ENCODE measurements at regions not wholly inside any gene's neighbourhood (a gene's known extent, or its start where the extent isn't known, plus 50 kb on each side); places are given as distances from the start of the nearest gene placed in this dataset.

DNA sequence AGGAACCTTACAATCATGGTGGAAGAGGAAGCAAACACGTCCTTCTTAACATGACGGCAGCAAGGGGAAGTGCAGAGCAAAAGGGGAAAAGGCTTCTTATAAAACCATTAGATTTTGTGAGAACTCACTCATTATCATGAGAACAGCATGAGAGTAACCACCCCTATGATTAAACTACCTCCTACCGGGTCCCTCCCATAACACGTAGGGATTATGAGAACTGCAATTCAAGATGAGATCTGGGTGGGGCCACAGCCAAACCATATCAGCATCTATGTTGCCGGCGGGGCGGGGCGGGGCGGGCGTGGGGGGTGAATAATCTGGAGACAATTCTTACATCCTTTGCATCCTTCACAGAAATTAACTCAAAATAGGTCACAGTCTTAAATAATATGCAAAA lies 58.8 kb upstream of the GFPT2 start:
- H3K9me3 ChIP-seq, result no peaks in the 10 kb centered on the region
- no peaks in the 10 kb centered on the region for H3K27me3 ChIP-seq
- TF ChIP-seq POLR2A (IDR thresholded peaks at IDR 0.05), result no peak
- TF ChIP-seq, protein P1, sequence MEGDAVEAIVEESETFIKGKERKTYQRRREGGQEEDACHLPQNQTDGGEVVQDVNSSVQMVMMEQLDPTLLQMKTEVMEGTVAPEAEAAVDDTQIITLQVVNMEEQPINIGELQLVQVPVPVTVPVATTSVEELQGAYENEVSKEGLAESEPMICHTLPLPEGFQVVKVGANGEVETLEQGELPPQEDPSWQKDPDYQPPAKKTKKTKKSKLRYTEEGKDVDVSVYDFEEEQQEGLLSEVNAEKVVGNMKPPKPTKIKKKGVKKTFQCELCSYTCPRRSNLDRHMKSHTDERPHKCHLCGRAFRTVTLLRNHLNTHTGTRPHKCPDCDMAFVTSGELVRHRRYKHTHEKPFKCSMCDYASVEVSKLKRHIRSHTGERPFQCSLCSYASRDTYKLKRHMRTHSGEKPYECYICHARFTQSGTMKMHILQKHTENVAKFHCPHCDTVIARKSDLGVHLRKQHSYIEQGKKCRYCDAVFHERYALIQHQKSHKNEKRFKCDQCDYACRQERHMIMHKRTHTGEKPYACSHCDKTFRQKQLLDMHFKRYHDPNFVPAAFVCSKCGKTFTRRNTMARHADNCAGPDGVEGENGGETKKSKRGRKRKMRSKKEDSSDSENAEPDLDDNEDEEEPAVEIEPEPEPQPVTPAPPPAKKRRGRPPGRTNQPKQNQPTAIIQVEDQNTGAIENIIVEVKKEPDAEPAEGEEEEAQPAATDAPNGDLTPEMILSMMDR (IDR thresholded peaks at IDR 0.05 in 4 of 5, conservative IDR thresholded peaks at IDR 0.05 in 1 of 5), result no peak
- ATAC-seq (no peak), DNase-seq (no peak)
- in situ Hi-C loops (cut with MboI; ENCODE audit: low sequenced_read_pairs in 4 of 4) (no loop called here), intact Hi-C loops (cut with DNase I; ENCODE audit: low total_unique reads) (no loop called here)
- H3K4me3 ChIP-seq, result no peak overlapping the region
- no peak overlapping the region for H3K27ac ChIP-seq
- H3K4me1 ChIP-seq, result no peaks in the 10 kb centered on the region
- no peaks in the 10 kb centered on the region for H3K36me3 ChIP-seq

DNA sequence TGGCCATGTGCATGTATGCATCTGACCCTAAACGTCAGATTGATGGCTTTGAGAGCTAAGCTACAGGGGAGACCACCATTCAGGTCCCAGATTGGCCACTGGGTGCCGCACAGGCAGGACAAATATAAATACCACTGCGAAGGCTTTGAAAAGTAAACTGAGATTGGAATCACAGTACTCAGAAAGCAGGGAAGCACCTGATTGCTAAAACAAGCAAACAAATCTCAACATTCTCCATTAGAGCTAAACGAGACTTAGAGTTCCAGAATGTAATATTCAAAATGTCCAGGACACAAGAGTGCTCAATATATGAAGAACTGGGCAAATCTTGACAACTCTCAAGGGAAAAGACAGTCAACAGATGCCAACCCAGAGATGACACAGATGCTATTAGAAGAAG lies 61.0 kb upstream of the GFPT2 start:
- Histone ChIP-seq H3K9me3 (no peaks in the 10 kb centered on the region), H3K27me3 (no peaks in the 10 kb centered on the region), H3K27ac (no peak overlapping the region), H3K4me3 (no peak overlapping the region), H3K4me1 (no peaks in the 10 kb centered on the region), H3K36me3 (no peaks in the 10 kb centered on the region)
- ATAC-seq, result no peak
- intact Hi-C loops (cut with DNase I; ENCODE audit: low total_unique reads), result no loop called here
- no peak for TF ChIP-seq POLR2A (IDR thresholded peaks at IDR 0.05)
- TF ChIP-seq, protein P1 (IDR thresholded peaks at IDR 0.05 in 4 of 5, conservative IDR thresholded peaks at IDR 0.05 in 1 of 5), result no peak
- in situ Hi-C loops (cut with MboI; ENCODE audit: low sequenced_read_pairs in 4 of 4), result no loop called here
- no peak for DNase-seq

DNA sequence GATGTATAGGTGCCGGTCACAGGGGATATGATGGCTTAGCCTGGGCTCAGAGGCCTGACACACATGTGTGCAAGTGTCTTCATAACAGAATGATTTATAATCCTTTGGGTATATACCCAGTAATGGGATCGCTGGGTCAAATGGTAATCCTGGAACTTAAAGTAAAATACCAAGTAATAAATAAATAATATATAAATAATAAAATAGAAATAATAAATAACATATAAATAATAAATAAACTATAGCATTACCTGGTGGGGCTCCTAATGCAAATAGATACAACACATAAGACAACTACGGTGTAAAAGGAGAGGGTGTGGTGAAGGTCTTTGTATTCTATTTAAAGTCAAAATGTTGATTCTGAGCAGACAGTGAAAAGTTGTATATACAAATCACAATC lies 68.5 kb upstream of the GFPT2 start:
- in situ Hi-C loops (cut with MboI; ENCODE audit: low sequenced_read_pairs in 4 of 4) (no loop called here), intact Hi-C loops (cut with DNase I; ENCODE audit: low total_unique reads) (no loop called here)
- Histone ChIP-seq H3K4me1 (no peaks in the 10 kb centered on the region), H3K4me3 (no peak overlapping the region), H3K27me3 (no peaks in the 10 kb centered on the region), H3K36me3 (no peaks in the 10 kb centered on the region), H3K27ac (no peak overlapping the region), H3K9me3 (no peaks in the 10 kb centered on the region)
- DNase-seq (no peak), ATAC-seq (no peak)
- TF ChIP-seq, protein P1 (IDR thresholded peaks at IDR 0.05 in 4 of 5, conservative IDR thresholded peaks at IDR 0.05 in 1 of 5), result no peak

DNA sequence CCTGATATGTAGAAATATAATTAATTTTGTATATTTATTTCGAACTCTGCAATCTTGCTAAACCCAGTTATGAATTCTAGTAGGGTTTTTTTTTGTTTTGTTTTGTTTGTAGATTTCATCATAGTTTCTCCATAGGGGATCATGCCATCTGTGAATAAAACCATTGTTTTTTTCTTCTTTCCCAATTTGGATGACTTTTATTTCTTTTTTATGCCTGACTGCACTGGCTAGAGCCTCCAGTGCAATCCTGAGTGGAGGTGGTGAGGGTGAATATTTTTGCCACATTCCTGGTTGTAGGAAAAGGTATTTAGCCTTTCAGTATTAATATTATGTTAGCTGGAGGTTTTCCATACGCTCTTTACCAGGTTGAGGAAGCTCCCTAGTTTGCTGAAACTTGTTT lies 70.0 kb upstream of the GFPT2 start:
- Histone ChIP-seq H3K9me3 (no peaks in the 10 kb centered on the region), H3K4me1 (no peaks in the 10 kb centered on the region), H3K4me3 (no peak overlapping the region), H3K27ac (no peak overlapping the region), H3K27me3 (no peaks in the 10 kb centered on the region), H3K36me3 (no peaks in the 10 kb centered on the region)
- in situ Hi-C loops (cut with MboI; ENCODE audit: low sequenced_read_pairs in 4 of 4), result no loop called here
- no peak for ATAC-seq
- DNase-seq, result no peak
- intact Hi-C loops (cut with DNase I; ENCODE audit: low total_unique reads), result no loop called here
- TF ChIP-seq, protein P1 (IDR thresholded peaks at IDR 0.05 in 4 of 5, conservative IDR thresholded peaks at IDR 0.05 in 1 of 5), result no peak
- TF ChIP-seq POLR2A (IDR thresholded peaks at IDR 0.05), result no peak

DNA sequence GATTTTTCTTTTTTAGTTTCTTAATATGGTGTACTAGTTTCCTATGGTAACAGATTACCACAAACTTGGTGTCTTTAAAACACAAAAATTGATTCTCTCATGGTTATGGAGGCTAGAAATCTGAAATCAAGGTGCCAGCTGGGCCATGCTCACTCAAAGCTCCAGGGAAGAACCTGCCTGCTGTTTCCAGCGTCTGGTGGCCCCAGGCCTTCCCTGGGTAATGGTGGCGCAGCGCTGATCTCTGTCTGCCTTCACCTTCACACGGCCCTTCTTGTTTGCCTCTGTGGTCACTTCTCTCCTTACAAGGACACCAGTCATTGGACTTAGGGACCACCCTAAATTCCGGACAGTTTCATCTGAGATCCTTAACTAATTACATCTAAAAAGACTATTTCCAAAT lies 70.5 kb upstream of the GFPT2 start:
- TF ChIP-seq, protein P1 (IDR thresholded peaks at IDR 0.05 in 4 of 5, conservative IDR thresholded peaks at IDR 0.05 in 1 of 5), result no peak
- no peak for TF ChIP-seq POLR2A (IDR thresholded peaks at IDR 0.05)
- Histone ChIP-seq H3K27ac (no peak overlapping the region), H3K4me1 (no peaks in the 10 kb centered on the region), H3K4me3 (no peak overlapping the region), H3K36me3 (no peaks in the 10 kb centered on the region), H3K27me3 (no peaks in the 10 kb centered on the region), H3K9me3 (no peaks in the 10 kb centered on the region)
- ATAC-seq, result no peak
- no peak for DNase-seq
- in situ Hi-C loops (cut with MboI; ENCODE audit: low sequenced_read_pairs in 4 of 4), result no loop called here
- intact Hi-C loops (cut with DNase I; ENCODE audit: low total_unique reads), result no loop called here

All from gastrocnemius medialis (tissue), 4 donors.